Spleen (tissue), 7 donors: ENCODE measurements at regions not wholly inside any gene's neighbourhood (a gene's known extent, or its start where the extent isn't known, plus 50 kb on each side); places are given as distances from the start of the nearest gene placed in this dataset.

Source experiments
- POLR2A ChIP-seq, 3 donors: fragments of 450-650 bp; IDR thresholded peaks; one replicate each; pipeline ENCODE4 v1.5.1; 2017; ENCODE audit warnings: antibody characterized with exemption in 3 of 3, mild to moderate bottlenecking in 1 of 3
- POLR2AphosphoS5 ChIP-seq, 3 donors: sonication (generic); formaldehyde crosslinking; IDR thresholded peaks; one replicate each; pipeline ENCODE4 v1.5.1; 2017; ENCODE audit warnings: antibody characterized with exemption in 3 of 3
- TF ChIP-seq, protein P1 (sequence below), 11 experiments: fragments of 200-600 bp in 7 of 11; fragments of 450-650 bp in 4 of 11; sonication (generic) in 4 of 11; IDR thresholded peaks in 8 of 11; conservative IDR thresholded peaks in 3 of 11; 1 replicate in 7 of 11; 2 replicates in 4 of 11; pipeline versions ENCODE4 v1.4.0 to v1.8.0; 2016 to 2021; ENCODE audit warnings: antibody characterized with exemption in 11 of 11, inconsistent platforms in 4 of 11, mild to moderate bottlenecking in 1 of 11
- donor health status: DM: no; HTN: no; CAD: no; lungs with moderate emphysema.
- donor health status: DM: no; HTN: no; CAD: no.
- donor health status: DM: no; HTN: no; CAD: no.

GRCh38 chr2:78411303-78411702, 614.2 kb upstream of the REG3G start:
- TF ChIP-seq, protein P1, sequence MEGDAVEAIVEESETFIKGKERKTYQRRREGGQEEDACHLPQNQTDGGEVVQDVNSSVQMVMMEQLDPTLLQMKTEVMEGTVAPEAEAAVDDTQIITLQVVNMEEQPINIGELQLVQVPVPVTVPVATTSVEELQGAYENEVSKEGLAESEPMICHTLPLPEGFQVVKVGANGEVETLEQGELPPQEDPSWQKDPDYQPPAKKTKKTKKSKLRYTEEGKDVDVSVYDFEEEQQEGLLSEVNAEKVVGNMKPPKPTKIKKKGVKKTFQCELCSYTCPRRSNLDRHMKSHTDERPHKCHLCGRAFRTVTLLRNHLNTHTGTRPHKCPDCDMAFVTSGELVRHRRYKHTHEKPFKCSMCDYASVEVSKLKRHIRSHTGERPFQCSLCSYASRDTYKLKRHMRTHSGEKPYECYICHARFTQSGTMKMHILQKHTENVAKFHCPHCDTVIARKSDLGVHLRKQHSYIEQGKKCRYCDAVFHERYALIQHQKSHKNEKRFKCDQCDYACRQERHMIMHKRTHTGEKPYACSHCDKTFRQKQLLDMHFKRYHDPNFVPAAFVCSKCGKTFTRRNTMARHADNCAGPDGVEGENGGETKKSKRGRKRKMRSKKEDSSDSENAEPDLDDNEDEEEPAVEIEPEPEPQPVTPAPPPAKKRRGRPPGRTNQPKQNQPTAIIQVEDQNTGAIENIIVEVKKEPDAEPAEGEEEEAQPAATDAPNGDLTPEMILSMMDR (IDR thresholded peaks at IDR 0.05 in 8 of 11, conservative IDR thresholded peaks at IDR 0.05 in 3 of 11) = no peak
- no peak for TF ChIP-seq POLR2A (IDR thresholded peaks at IDR 0.05)
- TF ChIP-seq POLR2AphosphoS5 (IDR thresholded peaks at IDR 0.05) = no peak
